WTC11 (cell line): ENCODE measurements at regions not wholly inside any gene's neighbourhood (a gene's known extent, or its start where the extent isn't known, plus 50 kb on each side); places are given as distances from the start of the nearest gene placed in this dataset.
"Not testable (repeated sequence)": the region's sequence is repeated elsewhere in the genome, so short reads cannot be mapped to it uniquely, and the experiment has no call there.

ENCODE experiments used
- ATAC-seq: fragments of 200-7000 bp; cut with Tn5 transposase; 2 replicates; pipeline ENCODE4 v1.10.0; 2021; ENCODE audit warnings: mild to moderate bottlenecking, moderate library complexity
- CTCF ChIA-PET: fragments of 300-600 bp; sonication (Branson Sonifier 250); formaldehyde crosslinking; loops from one replicate; lab custom pipeline; 2021; ENCODE audit warnings: antibody characterized with exemption; lab: Charles Lee
- POLR2A ChIA-PET: fragments of 350-600 bp; sonication (Branson Sonifier 250); formaldehyde crosslinking; loops from one replicate; lab custom pipeline; 2021; ENCODE audit warnings: antibody characterized with exemption; lab: Charles Lee
- DNase-seq: peaks from one replicate; pipeline ENCODE4 v3.0.0; 2021; ENCODE audit warnings: low spot score
- H3K27ac Mint-ChIP-seq: 2 replicates; pipeline ENCODE4 v1.8.0; 2021; ENCODE audit warnings: mixed read lengths
- H3K27me3 Mint-ChIP-seq: 2 replicates; pipeline ENCODE4 v1.8.0; 2021; ENCODE audit warnings: low read depth, mild to moderate bottlenecking, moderate library complexity, mixed read lengths
- H3K36me3 Mint-ChIP-seq: 2 replicates; pipeline ENCODE4 v1.8.0; 2021; ENCODE audit warnings: mixed read lengths
- H3K4me1 Mint-ChIP-seq: 2 replicates; pipeline ENCODE4 v1.8.0; 2022; ENCODE audit warnings: mixed read lengths
- H3K4me3 Mint-ChIP-seq: 2 replicates; pipeline ENCODE4 v1.8.0; 2021; ENCODE audit warnings: mild to moderate bottlenecking, moderate library complexity, mixed read lengths
- H3K9me3 Mint-ChIP-seq: 2 replicates; pipeline ENCODE4 v1.8.0; 2021; ENCODE audit warnings: mixed read lengths
- EMX1 ChIP-seq: fragments of 250-450 bp; sonication (Bioruptor Pico); IDR thresholded peaks from 2 replicates; pipeline ENCODE4 v1.8.0; 2021; ENCODE audit warnings: mild to moderate bottlenecking
- ESRRA ChIP-seq: sonication (generic); formaldehyde crosslinking; IDR thresholded peaks from 2 replicates; pipeline ENCODE4 v1.8.1; 2022; ENCODE audit warnings: mild to moderate bottlenecking, missing genetic modification reagents, borderline replicate concordance
- FOXK1 ChIP-seq: sonication (generic); formaldehyde crosslinking; IDR thresholded peaks from 2 replicates; pipeline ENCODE4 v1.8.0; 2022; ENCODE audit warnings: mild to moderate bottlenecking, moderate library complexity, missing genetic modification reagents
- FOXP1 ChIP-seq: sonication (generic); formaldehyde crosslinking; IDR thresholded peaks from 2 replicates; pipeline ENCODE4 v1.8.0; 2022; ENCODE audit warnings: missing genetic modification reagents, mild to moderate bottlenecking, moderate library complexity, borderline replicate concordance
- GRHL2 ChIP-seq: fragments of 250-450 bp; sonication (Bioruptor Pico); IDR thresholded peaks from 2 replicates; pipeline ENCODE4 v1.8.0; 2022; ENCODE audit warnings: mild to moderate bottlenecking, moderate library complexity; ENCODE audit not compliant: insufficient replicate concordance, severe bottlenecking
- GTF2I ChIP-seq: fragments of 250-450 bp; sonication (Bioruptor Pico); conservative IDR thresholded peaks from 2 replicates; pipeline ENCODE4 v1.4.0; 2021; ENCODE audit warnings: mild to moderate bottlenecking
- JAZF1 ChIP-seq: fragments of 250-450 bp; sonication (Bioruptor Pico); IDR thresholded peaks from 2 replicates; pipeline ENCODE4 v1.9.0; 2021; ENCODE audit warnings: moderate library complexity, mild to moderate bottlenecking, inconsistent platforms
- JUN ChIP-seq: sonication (generic); formaldehyde crosslinking; IDR thresholded peaks from 2 replicates; pipeline ENCODE4 v1.8.0; 2023; ENCODE audit warnings: mild to moderate bottlenecking, missing genetic modification reagents
- RORB ChIP-seq: fragments of 250-450 bp; sonication (Bioruptor Pico); IDR thresholded peaks from 2 replicates; pipeline ENCODE4 v1.9.0; 2021; ENCODE audit warnings: mild to moderate bottlenecking
- SMAD4 ChIP-seq: sonication (generic); formaldehyde crosslinking; IDR thresholded peaks from 2 replicates; pipeline ENCODE4 v1.8.0; 2022; ENCODE audit warnings: mild to moderate bottlenecking, missing genetic modification reagents
- ZBTB21 ChIP-seq: sonication (generic); formaldehyde crosslinking; IDR thresholded peaks from 2 replicates; pipeline ENCODE4 v1.8.1; 2023; ENCODE audit warnings: mild to moderate bottlenecking, missing genetic modification reagents, borderline replicate concordance
- ZNF219 ChIP-seq: sonication (generic); formaldehyde crosslinking; IDR thresholded peaks from 2 replicates; pipeline ENCODE4 v1.8.0; 2023; ENCODE audit warnings: missing genetic modification reagents, mild to moderate bottlenecking, borderline replicate concordance
- ZNF671 ChIP-seq: fragments of 250-450 bp; sonication (Bioruptor Pico); IDR thresholded peaks from 2 replicates; pipeline ENCODE4 v1.8.0; 2021; ENCODE audit warnings: mild to moderate bottlenecking
- TF ChIP-seq, protein P1 (sequence below): sonication (generic); formaldehyde crosslinking; IDR thresholded peaks from 2 replicates; pipeline ENCODE4 v1.8.0; 2023; ENCODE audit warnings: missing genetic modification reagents, mild to moderate bottlenecking, borderline replicate concordance
- TF ChIP-seq, protein P2 (sequence below): sonication (generic); formaldehyde crosslinking; IDR thresholded peaks from 2 replicates; pipeline ENCODE4 v1.8.1; 2023; ENCODE audit warnings: mild to moderate bottlenecking, missing genetic modification reagents
- TF ChIP-seq, protein P3 (sequence below): sonication (generic); formaldehyde crosslinking; conservative IDR thresholded peaks from 2 replicates; pipeline ENCODE4 v1.8.1; 2022; ENCODE audit warnings: mild to moderate bottlenecking, missing genetic modification reagents
- TF ChIP-seq, protein P4 (sequence below): sonication (generic); formaldehyde crosslinking; IDR thresholded peaks from 2 replicates; pipeline ENCODE4 v1.8.0; 2022; ENCODE audit warnings: mild to moderate bottlenecking, missing genetic modification reagents
- TF ChIP-seq, protein P5 (sequence below): sonication (generic); formaldehyde crosslinking; IDR thresholded peaks from 2 replicates; pipeline ENCODE4 v1.8.1; 2023; ENCODE audit warnings: mild to moderate bottlenecking, missing genetic modification reagents, moderate library complexity
- TF ChIP-seq, protein P6 (sequence below): sonication (generic); formaldehyde crosslinking; conservative IDR thresholded peaks from 2 replicates; pipeline ENCODE4 v1.8.1; 2023; ENCODE audit warnings: mild to moderate bottlenecking, low read depth, missing genetic modification reagents, moderate library complexity
- TF ChIP-seq, protein P7 (sequence below): fragments of 200-600 bp; IDR thresholded peaks from 2 replicates; pipeline ENCODE4 v1.8.0; 2022; ENCODE audit warnings: antibody characterized with exemption
- TF ChIP-seq, protein P8 (sequence below): sonication (generic); formaldehyde crosslinking; IDR thresholded peaks from 2 replicates; pipeline ENCODE4 v1.8.1; 2023; ENCODE audit warnings: mild to moderate bottlenecking, missing genetic modification reagents, moderate library complexity

DNA sequence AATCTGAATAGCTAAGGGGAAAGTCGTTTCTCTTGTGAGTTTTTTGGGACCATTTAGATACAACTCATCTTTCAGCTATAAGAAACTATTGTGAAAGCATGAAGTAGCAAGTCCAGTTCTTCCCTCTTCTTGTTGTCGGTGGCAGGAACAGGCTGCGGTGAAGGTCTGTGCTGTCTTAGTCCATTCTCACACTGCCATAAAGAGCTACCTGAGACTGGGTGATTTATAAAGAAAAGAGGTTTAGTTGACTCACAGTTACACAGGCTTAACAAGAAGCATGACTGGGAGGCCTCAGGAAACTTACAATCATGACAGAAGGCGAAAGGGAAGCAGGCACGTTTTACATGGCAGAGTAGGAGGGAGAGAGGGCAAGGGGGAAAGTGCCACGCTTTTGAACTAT is 261.8 kb downstream of the GATA3 start:
- Mint-ChIP-seq H3K27ac (no peak overlapping the region), H3K36me3 (no peaks in the 10 kb centered on the region), H3K9me3 (no peaks in the 10 kb centered on the region), H3K27me3 (no peaks in the 10 kb centered on the region; the same call in 1 of the 2 replicates), H3K4me1 (no peaks in the 10 kb centered on the region), H3K4me3 (no peak overlapping the region)
- no peak for ATAC-seq
- no peak for DNase-seq
- TF ChIP-seq FOXP1 (CRISPR knock-in tag): no peak
- no peak for TF ChIP-seq ZNF671 (CRISPR knock-in tag)
- no peak for TF ChIP-seq GRHL2 (CRISPR knock-in tag)
- ChIA-PET POLR2A (no interaction called here), CTCF (no interaction called here)

DNA sequence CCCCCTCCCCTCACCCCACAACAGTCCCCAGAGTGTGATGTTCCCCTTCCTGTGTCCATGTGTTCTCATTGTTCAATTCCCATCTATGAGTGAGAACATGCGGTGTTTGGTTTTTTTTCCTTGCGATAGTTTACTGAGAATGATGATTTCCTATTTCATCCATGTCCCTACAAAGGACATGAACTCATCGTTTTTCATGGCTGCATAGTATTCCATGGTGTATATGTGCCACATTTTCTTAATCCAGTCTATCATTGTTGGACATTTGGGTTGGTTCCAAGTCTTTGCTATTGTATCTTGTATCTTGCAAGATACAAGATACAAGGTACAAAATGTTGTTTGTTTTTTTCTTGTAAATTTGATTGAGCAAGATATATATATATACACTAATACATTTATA is 263.9 kb downstream of the GATA3 start:
- POLR2A ChIA-PET, ATAC-seq, H3K9me3 Mint-ChIP-seq, DNase-seq, H3K4me1 Mint-ChIP-seq, H3K36me3 Mint-ChIP-seq, H3K4me3 Mint-ChIP-seq, CTCF ChIA-PET, H3K27ac Mint-ChIP-seq, H3K27me3 Mint-ChIP-seq: not testable (repeated sequence)

DNA sequence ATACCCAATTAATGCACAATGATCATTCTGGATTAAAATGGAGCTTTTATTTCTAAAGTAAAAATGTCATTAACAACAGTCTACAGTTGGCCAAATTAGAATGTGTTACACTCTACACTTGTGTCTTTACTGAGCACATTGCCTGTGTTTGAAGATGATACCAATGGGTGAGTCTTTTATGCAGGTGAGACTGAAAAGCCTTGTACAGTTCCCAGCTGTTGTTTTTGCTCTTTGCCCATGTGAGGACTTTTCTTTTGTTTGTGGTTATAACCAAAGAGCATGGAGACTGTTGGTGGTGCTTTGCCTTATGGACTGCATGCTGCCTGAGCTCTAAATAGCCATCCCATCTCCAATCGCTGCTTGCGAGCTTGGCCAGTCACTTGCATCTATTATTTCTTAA is 264.5 kb downstream of the GATA3 start:
- DNase-seq (no peak), ATAC-seq (no peak)
- Mint-ChIP-seq H3K36me3 (no peaks in the 10 kb centered on the region), H3K4me3 (no peak overlapping the region), H3K4me1 (no peaks in the 10 kb centered on the region), H3K9me3 (no peaks in the 10 kb centered on the region), H3K27me3 (no peaks in the 10 kb centered on the region; the same call in 1 of the 2 replicates), H3K27ac (no peak overlapping the region)
- ChIA-PET CTCF (no interaction called here), POLR2A (no interaction called here)
- TF ChIP-seq, protein P1, sequence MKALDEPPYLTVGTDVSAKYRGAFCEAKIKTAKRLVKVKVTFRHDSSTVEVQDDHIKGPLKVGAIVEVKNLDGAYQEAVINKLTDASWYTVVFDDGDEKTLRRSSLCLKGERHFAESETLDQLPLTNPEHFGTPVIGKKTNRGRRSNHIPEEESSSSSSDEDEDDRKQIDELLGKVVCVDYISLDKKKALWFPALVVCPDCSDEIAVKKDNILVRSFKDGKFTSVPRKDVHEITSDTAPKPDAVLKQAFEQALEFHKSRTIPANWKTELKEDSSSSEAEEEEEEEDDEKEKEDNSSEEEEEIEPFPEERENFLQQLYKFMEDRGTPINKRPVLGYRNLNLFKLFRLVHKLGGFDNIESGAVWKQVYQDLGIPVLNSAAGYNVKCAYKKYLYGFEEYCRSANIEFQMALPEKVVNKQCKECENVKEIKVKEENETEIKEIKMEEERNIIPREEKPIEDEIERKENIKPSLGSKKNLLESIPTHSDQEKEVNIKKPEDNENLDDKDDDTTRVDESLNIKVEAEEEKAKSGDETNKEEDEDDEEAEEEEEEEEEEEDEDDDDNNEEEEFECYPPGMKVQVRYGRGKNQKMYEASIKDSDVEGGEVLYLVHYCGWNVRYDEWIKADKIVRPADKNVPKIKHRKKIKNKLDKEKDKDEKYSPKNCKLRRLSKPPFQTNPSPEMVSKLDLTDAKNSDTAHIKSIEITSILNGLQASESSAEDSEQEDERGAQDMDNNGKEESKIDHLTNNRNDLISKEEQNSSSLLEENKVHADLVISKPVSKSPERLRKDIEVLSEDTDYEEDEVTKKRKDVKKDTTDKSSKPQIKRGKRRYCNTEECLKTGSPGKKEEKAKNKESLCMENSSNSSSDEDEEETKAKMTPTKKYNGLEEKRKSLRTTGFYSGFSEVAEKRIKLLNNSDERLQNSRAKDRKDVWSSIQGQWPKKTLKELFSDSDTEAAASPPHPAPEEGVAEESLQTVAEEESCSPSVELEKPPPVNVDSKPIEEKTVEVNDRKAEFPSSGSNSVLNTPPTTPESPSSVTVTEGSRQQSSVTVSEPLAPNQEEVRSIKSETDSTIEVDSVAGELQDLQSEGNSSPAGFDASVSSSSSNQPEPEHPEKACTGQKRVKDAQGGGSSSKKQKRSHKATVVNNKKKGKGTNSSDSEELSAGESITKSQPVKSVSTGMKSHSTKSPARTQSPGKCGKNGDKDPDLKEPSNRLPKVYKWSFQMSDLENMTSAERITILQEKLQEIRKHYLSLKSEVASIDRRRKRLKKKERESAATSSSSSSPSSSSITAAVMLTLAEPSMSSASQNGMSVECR (CRISPR knock-in tag): no peak
- no peak for TF ChIP-seq SMAD4 (CRISPR knock-in tag)
- no peak for TF ChIP-seq FOXK1 (CRISPR knock-in tag)
- TF ChIP-seq, protein P2, sequence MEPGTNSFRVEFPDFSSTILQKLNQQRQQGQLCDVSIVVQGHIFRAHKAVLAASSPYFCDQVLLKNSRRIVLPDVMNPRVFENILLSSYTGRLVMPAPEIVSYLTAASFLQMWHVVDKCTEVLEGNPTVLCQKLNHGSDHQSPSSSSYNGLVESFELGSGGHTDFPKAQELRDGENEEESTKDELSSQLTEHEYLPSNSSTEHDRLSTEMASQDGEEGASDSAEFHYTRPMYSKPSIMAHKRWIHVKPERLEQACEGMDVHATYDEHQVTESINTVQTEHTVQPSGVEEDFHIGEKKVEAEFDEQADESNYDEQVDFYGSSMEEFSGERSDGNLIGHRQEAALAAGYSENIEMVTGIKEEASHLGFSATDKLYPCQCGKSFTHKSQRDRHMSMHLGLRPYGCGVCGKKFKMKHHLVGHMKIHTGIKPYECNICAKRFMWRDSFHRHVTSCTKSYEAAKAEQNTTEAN: no peak
- no peak for TF ChIP-seq EMX1 (CRISPR knock-in tag)
- no peak for TF ChIP-seq JAZF1 (CRISPR knock-in tag)
- no peak for TF ChIP-seq RORB (CRISPR knock-in tag)
- TF ChIP-seq, protein P3, sequence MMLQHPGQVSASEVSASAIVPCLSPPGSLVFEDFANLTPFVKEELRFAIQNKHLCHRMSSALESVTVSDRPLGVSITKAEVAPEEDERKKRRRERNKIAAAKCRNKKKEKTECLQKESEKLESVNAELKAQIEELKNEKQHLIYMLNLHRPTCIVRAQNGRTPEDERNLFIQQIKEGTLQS (CRISPR knock-in tag): no peak
- TF ChIP-seq, protein P4, sequence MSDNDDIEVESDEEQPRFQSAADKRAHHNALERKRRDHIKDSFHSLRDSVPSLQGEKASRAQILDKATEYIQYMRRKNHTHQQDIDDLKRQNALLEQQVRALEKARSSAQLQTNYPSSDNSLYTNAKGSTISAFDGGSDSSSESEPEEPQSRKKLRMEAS (CRISPR knock-in tag): no peak
- TF ChIP-seq, protein P5, sequence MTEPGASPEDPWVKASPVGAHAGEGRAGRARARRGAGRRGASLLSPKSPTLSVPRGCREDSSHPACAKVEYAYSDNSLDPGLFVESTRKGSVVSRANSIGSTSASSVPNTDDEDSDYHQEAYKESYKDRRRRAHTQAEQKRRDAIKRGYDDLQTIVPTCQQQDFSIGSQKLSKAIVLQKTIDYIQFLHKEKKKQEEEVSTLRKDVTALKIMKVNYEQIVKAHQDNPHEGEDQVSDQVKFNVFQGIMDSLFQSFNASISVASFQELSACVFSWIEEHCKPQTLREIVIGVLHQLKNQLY (CRISPR knock-in tag): no peak
- TF ChIP-seq, protein P6, sequence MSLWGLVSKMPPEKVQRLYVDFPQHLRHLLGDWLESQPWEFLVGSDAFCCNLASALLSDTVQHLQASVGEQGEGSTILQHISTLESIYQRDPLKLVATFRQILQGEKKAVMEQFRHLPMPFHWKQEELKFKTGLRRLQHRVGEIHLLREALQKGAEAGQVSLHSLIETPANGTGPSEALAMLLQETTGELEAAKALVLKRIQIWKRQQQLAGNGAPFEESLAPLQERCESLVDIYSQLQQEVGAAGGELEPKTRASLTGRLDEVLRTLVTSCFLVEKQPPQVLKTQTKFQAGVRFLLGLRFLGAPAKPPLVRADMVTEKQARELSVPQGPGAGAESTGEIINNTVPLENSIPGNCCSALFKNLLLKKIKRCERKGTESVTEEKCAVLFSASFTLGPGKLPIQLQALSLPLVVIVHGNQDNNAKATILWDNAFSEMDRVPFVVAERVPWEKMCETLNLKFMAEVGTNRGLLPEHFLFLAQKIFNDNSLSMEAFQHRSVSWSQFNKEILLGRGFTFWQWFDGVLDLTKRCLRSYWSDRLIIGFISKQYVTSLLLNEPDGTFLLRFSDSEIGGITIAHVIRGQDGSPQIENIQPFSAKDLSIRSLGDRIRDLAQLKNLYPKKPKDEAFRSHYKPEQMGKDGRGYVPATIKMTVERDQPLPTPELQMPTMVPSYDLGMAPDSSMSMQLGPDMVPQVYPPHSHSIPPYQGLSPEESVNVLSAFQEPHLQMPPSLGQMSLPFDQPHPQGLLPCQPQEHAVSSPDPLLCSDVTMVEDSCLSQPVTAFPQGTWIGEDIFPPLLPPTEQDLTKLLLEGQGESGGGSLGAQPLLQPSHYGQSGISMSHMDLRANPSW (CRISPR knock-in tag): no peak
- TF ChIP-seq, protein P7, sequence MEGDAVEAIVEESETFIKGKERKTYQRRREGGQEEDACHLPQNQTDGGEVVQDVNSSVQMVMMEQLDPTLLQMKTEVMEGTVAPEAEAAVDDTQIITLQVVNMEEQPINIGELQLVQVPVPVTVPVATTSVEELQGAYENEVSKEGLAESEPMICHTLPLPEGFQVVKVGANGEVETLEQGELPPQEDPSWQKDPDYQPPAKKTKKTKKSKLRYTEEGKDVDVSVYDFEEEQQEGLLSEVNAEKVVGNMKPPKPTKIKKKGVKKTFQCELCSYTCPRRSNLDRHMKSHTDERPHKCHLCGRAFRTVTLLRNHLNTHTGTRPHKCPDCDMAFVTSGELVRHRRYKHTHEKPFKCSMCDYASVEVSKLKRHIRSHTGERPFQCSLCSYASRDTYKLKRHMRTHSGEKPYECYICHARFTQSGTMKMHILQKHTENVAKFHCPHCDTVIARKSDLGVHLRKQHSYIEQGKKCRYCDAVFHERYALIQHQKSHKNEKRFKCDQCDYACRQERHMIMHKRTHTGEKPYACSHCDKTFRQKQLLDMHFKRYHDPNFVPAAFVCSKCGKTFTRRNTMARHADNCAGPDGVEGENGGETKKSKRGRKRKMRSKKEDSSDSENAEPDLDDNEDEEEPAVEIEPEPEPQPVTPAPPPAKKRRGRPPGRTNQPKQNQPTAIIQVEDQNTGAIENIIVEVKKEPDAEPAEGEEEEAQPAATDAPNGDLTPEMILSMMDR: no peak
- TF ChIP-seq, protein P8, sequence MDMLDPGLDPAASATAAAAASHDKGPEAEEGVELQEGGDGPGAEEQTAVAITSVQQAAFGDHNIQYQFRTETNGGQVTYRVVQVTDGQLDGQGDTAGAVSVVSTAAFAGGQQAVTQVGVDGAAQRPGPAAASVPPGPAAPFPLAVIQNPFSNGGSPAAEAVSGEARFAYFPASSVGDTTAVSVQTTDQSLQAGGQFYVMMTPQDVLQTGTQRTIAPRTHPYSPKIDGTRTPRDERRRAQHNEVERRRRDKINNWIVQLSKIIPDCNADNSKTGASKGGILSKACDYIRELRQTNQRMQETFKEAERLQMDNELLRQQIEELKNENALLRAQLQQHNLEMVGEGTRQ (CRISPR knock-in tag): no peak
- no peak for TF ChIP-seq ZBTB21
- TF ChIP-seq GTF2I (CRISPR knock-in tag): no peak
- TF ChIP-seq ZNF219 (CRISPR knock-in tag): no peak
- TF ChIP-seq ESRRA: no peak
- no peak for TF ChIP-seq JUN
